Coronary artery (tissue), 2 donors: ENCODE measurements at regions not wholly inside any gene's neighbourhood (a gene's known extent, or its start where the extent isn't known, plus 50 kb on each side); places are given as distances from the start of the nearest gene placed in this dataset.

Experiments used
- DNase-seq: peaks from one replicate; pipeline ENCODE4 v3.0.0-alpha.2; 2017; ENCODE audit warnings: low spot score
- H3K27ac ChIP-seq, 2 donors: fragments of 200-600 bp; sonication (generic); one replicate each; pipeline ENCODE4 v1.5.1; 2016 to 2019
- H3K4me3 ChIP-seq: fragments of 200-600 bp; sonication (generic); 2 replicates; pipeline ENCODE4 v1.5.1; 2016; ENCODE audit warnings: mild to moderate bottlenecking, moderate library complexity
- TF ChIP-seq, protein P1 (sequence below): fragments of 200-600 bp; sonication (generic); IDR thresholded peaks from one replicate; pipeline ENCODE4 v1.5.1; 2019; ENCODE audit warnings: antibody characterized with exemption

DNA sequence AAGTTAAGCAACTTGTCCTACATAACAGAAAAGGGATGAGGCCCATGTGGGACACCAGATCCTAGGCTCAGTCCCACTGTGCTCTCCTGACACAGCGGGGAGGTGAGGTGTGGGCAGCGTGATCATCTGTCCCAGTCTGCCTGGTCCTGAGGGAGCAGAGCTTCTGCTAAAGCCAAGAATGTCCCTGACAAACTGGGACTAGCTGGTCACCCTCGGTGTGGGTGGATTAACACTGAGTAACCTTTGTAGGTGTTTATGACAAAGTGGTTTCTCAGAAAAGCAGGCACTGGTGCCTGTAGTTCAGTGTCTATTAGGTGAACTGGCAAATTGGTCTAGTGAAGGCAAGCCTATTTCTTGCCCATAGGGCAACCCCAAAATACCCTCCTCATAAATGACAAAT, 127.8 kb upstream of the HABP2 start:
- Histone ChIP-seq H3K4me3 (no peak overlapping the region), H3K27ac (no peak overlapping the region)
- no peak for DNase-seq
- TF ChIP-seq, protein P1, sequence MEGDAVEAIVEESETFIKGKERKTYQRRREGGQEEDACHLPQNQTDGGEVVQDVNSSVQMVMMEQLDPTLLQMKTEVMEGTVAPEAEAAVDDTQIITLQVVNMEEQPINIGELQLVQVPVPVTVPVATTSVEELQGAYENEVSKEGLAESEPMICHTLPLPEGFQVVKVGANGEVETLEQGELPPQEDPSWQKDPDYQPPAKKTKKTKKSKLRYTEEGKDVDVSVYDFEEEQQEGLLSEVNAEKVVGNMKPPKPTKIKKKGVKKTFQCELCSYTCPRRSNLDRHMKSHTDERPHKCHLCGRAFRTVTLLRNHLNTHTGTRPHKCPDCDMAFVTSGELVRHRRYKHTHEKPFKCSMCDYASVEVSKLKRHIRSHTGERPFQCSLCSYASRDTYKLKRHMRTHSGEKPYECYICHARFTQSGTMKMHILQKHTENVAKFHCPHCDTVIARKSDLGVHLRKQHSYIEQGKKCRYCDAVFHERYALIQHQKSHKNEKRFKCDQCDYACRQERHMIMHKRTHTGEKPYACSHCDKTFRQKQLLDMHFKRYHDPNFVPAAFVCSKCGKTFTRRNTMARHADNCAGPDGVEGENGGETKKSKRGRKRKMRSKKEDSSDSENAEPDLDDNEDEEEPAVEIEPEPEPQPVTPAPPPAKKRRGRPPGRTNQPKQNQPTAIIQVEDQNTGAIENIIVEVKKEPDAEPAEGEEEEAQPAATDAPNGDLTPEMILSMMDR = no peak

- TF ChIP-seq, protein P1 = no peak
- no peak overlapping the region for H3K27ac ChIP-seq
- no peak for DNase-seq
- no peak overlapping the region for H3K4me3 ChIP-seq
Observed at GRCh38 chr10:113425541-113425951, 127.3 kb upstream of the HABP2 start.

GRCh38 chr10:113426181-113426877, 126.5 kb upstream of the HABP2 start:
- Histone ChIP-seq H3K4me3 (no peak overlapping the region), H3K27ac (no peak overlapping the region)
- DNase-seq = no peak
- TF ChIP-seq, protein P1 = no peak

- no peak for DNase-seq
- Histone ChIP-seq H3K4me3 (no peak overlapping the region), H3K27ac (no peak overlapping the region)
- TF ChIP-seq, protein P1 = no peak
Observed at GRCh38 chr10:113427236-113427735, 125.6 kb upstream of the HABP2 start.

- H3K4me3 ChIP-seq = no peak overlapping the region
Observed at GRCh38 chr10:113427811-113428558, 124.9 kb upstream of the HABP2 start.

DNA sequence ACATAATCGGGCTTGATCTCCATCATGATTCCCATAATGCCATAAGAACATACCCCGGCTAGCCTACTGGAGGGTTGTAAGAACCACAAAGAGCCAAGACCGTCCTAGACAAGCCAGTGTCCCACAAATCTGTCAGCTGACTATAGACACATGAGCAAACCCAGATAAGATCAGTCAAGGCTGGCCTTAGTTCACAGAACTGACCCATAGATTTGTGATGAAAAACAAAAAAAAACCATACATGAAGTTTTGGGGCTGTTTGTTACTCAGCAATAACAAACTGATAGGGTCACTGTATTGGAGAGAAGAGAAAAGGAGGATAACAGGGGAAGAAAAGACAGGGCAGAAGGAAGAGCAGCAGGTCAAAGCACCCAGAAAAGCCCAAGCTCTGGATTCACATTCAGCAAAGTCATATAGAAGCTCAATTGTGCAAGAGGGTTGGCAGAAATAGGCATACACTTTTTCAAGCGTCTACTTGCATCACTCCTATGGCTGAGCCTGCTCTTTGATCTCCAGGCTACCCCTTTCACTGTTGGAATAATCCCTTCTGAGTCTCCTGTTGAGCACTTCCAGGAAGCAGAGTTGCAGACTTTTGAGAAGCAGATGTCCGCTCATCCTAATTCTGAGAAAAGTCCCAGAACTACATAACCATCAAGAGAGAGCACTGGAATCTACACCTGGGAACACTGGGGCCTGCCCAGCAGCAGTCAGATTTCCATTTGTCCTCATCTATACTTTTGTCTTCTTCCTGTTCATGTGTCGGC, 122.0 kb upstream of the HABP2 start:
- DNase-seq = no peak
- Histone ChIP-seq H3K4me3 (no peak overlapping the region), H3K27ac (no peak overlapping the region)
- TF ChIP-seq, protein P1 = no peak

More at GRCh38 chr10:113427811-113428558, 124.9 kb upstream of the HABP2 start:
- TF ChIP-seq, protein P1 = no peak
- no peak overlapping the region for H3K27ac ChIP-seq
- DNase-seq = no peak
